ENCODE measurements at regions not wholly inside any gene's neighbourhood (a gene's known extent, or its start where the extent isn't known, plus 50 kb on each side); places are given as distances from the start of the nearest gene placed in this dataset.

- Histone ChIP-seq H3K4me2 (no peak overlapping the region), H2AFZ (no peak overlapping the region), H3K79me2 (replicated peaks; ENCODE audit: insufficient read depth) (no peaks in the 10 kb centered on the region), H3K4me3 (no peak overlapping the region), H3F3A (replicated peaks; ENCODE audit: low read depth) (no peaks in the 10 kb centered on the region), H3K9me2 (ENCODE audit: insufficient read depth) (no peaks in the 10 kb centered on the region), H3K27ac (ENCODE audit: low read depth) (no peak overlapping the region), H4K20me1 (replicated peaks; ENCODE audit: insufficient read depth) (no peaks in the 10 kb centered on the region), H3K4me1 (ENCODE audit: insufficient read depth) (no peaks in the 10 kb centered on the region), H3K27me3 (ENCODE audit: insufficient read depth) (no peaks in the 10 kb centered on the region), H3K36me3 (ENCODE audit: insufficient read depth) (no peaks in the 10 kb centered on the region)
- no peak for ATAC-seq
- no peak for DNase-seq (ENCODE audit: low spot score)
- Mint-ChIP-seq H3K27me3 (ENCODE audit: insufficient read depth, low read depth, poor library complexity) (peaks cover 10% of the 10 kb centered on the region), H3K4me1 (no peaks in the 10 kb centered on the region), H3K27ac (no peak overlapping the region), H3K9me3 (peaks cover 95% of the 10 kb centered on the region), H3K4me3 (no peak overlapping the region), H3K36me3 (ENCODE audit: low read depth) (peaks cover 38% of the 10 kb centered on the region)
- TF ChIP-seq POLR2AphosphoS5 (IDR thresholded peaks at IDR 0.05; ENCODE audit: low read depth) (no peak), ZNF114 (CRISPR knock-in tag; IDR thresholded peaks at IDR 0.05) (no peak), JUNB (IDR thresholded peaks at IDR 0.05; ENCODE audit: unreplicated experiment) (no peak), ZNF331 (CRISPR knock-in tag; IDR thresholded peaks at IDR 0.05; ENCODE audit: low read depth) (no peak), REST (IDR thresholded peaks at IDR 0.05; ENCODE audit: unreplicated experiment) (no peak), EZH2 (IDR thresholded peaks at IDR 0.05; ENCODE audit: low read depth, unreplicated experiment) (no peak), EZH2phosphoT487 (IDR thresholded peaks at IDR 0.05; ENCODE audit: unreplicated experiment) (no peak), NANOG (IDR thresholded peaks at IDR 0.05; ENCODE audit: borderline replicate concordance) (no peak), STAT1 (IDR thresholded peaks at IDR 0.05; ENCODE audit: unreplicated experiment) (no peak), CREB1 (CRISPR knock-in tag; IDR thresholded peaks at IDR 0.05; ENCODE audit: low read depth) (no peak), CTCF (conservative IDR thresholded peaks at IDR 0.05; ENCODE audit: low read depth in 2 of 2) (no peak)
- TF ChIP-seq, protein P1, sequence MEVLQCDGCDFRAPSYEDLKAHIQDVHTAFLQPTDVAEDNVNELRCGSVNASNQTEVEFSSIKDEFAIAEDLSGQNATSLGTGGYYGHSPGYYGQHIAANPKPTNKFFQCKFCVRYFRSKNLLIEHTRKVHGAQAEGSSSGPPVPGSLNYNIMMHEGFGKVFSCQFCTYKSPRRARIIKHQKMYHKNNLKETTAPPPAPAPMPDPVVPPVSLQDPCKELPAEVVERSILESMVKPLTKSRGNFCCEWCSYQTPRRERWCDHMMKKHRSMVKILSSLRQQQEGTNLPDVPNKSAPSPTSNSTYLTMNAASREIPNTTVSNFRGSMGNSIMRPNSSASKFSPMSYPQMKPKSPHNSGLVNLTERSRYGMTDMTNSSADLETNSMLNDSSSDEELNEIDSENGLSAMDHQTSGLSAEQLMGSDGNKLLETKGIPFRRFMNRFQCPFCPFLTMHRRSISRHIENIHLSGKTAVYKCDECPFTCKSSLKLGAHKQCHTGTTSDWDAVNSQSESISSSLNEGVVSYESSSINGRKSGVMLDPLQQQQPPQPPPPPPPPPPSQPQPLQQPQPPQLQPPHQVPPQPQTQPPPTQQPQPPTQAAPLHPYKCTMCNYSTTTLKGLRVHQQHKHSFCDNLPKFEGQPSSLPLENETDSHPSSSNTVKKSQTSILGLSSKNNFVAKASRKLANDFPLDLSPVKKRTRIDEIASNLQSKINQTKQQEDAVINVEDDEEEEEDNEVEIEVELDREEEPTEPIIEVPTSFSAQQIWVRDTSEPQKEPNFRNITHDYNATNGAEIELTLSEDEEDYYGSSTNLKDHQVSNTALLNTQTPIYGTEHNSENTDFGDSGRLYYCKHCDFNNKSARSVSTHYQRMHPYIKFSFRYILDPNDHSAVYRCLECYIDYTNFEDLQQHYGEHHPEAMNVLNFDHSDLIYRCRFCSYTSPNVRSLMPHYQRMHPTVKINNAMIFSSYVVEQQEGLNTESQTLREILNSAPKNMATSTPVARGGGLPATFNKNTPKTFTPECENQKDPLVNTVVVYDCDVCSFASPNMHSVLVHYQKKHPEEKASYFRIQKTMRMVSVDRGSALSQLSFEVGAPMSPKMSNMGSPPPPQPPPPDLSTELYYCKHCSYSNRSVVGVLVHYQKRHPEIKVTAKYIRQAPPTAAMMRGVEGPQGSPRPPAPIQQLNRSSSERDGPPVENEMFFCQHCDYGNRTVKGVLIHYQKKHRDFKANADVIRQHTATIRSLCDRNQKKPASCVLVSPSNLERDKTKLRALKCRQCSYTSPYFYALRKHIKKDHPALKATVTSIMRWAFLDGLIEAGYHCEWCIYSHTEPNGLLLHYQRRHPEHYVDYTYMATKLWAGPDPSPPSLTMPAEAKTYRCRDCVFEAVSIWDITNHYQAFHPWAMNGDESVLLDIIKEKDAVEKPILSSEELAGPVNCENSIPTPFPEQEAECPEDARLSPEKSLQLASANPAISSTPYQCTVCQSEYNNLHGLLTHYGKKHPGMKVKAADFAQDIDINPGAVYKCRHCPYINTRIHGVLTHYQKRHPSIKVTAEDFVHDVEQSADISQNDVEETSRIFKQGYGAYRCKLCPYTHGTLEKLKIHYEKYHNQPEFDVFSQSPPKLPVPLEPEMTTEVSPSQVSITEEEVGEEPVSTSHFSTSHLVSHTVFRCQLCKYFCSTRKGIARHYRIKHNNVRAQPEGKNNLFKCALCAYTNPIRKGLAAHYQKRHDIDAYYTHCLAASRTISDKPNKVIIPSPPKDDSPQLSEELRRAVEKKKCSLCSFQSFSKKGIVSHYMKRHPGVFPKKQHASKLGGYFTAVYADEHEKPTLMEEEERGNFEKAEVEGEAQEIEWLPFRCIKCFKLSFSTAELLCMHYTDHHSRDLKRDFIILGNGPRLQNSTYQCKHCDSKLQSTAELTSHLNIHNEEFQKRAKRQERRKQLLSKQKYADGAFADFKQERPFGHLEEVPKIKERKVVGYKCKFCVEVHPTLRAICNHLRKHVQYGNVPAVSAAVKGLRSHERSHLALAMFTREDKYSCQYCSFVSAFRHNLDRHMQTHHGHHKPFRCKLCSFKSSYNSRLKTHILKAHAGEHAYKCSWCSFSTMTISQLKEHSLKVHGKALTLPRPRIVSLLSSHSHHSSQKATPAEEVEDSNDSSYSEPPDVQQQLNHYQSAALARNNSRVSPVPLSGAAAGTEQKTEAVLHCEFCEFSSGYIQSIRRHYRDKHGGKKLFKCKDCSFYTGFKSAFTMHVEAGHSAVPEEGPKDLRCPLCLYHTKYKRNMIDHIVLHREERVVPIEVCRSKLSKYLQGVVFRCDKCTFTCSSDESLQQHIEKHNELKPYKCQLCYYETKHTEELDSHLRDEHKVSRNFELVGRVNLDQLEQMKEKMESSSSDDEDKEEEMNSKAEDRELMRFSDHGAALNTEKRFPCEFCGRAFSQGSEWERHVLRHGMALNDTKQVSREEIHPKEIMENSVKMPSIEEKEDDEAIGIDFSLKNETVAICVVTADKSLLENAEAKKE (CRISPR knock-in tag; IDR thresholded peaks at IDR 0.05) = no peak
- TF ChIP-seq, protein P2, sequence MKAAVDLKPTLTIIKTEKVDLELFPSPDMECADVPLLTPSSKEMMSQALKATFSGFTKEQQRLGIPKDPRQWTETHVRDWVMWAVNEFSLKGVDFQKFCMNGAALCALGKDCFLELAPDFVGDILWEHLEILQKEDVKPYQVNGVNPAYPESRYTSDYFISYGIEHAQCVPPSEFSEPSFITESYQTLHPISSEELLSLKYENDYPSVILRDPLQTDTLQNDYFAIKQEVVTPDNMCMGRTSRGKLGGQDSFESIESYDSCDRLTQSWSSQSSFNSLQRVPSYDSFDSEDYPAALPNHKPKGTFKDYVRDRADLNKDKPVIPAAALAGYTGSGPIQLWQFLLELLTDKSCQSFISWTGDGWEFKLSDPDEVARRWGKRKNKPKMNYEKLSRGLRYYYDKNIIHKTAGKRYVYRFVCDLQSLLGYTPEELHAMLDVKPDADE (IDR thresholded peaks at IDR 0.05) = no peak
These were observed 328.3 kb downstream of the TMEM121 start for GRCh38 chr14:105854600-105855245.
